Keratinocyte (primary cell): ENCODE measurements at regions not wholly inside any gene's neighbourhood (a gene's known extent, or its start where the extent isn't known, plus 50 kb on each side); places are given as distances from the start of the nearest gene placed in this dataset.

ENCODE experiments used
- DNase-seq: peaks from one replicate; pipeline ENCODE4 v3.0.0-alpha.2; 2011; ENCODE audit warnings: low read depth, missing footprints, low spot score
- FAIRE-seq: peaks from 2 replicates; lab custom pipeline; 2011; peaks lifted over from hg19 to GRCh38; lab: Jason Lieb, UNC
- H2AFZ ChIP-seq: 2 replicates; pipeline ENCODE4 v1.6.0; 2012; ENCODE audit warnings: low read length, control low read depth, inconsistent platforms; ENCODE audit not compliant: control insufficient read depth
- H3K27ac ChIP-seq: 2 replicates; pipeline ENCODE4 v1.5.1; 2011; ENCODE audit warnings: low read length; ENCODE audit not compliant: control insufficient read depth, insufficient read depth
- H3K27me3 ChIP-seq: 3 replicates; pipeline ENCODE4 v1.6.0; 2011; ENCODE audit warnings: low read length; ENCODE audit not compliant: control insufficient read depth, insufficient read depth; ENCODE audit errors: extremely low read depth
- H3K36me3 ChIP-seq, 2 experiments: 2 replicates in 1 of 2; 3 replicates in 1 of 2; pipeline ENCODE4 v1.5.1; 2011; ENCODE audit warnings: low read length in 2 of 2, mild to moderate bottlenecking in 1 of 2; ENCODE audit not compliant: control insufficient read depth in 2 of 2, insufficient read depth in 2 of 2; ENCODE audit errors: extremely low read depth in 1 of 2
- H3K4me1 ChIP-seq: 3 replicates; pipeline ENCODE4 v1.5.1; 2011; ENCODE audit warnings: low read length; ENCODE audit not compliant: control insufficient read depth, insufficient read depth; ENCODE audit errors: extremely low read depth
- H3K4me2 ChIP-seq: 3 replicates; pipeline ENCODE4 v1.6.0; 2011; ENCODE audit warnings: low read depth, low read length; ENCODE audit not compliant: control insufficient read depth, insufficient read depth; ENCODE audit errors: extremely low read depth
- H3K4me3 ChIP-seq, 3 experiments: fragments of 200-600 bp in 1 of 3; sonication (generic) in 1 of 3; 2 replicates in 2 of 3; 3 replicates in 1 of 3; pipeline ENCODE4 v1.5.1; 2011 to 2016; ENCODE audit warnings: low read length in 3 of 3, mild to moderate bottlenecking in 3 of 3, control low read depth in 2 of 3, inconsistent platforms in 1 of 3, low read depth in 1 of 3, mixed read lengths in 1 of 3, mixed run types in 1 of 3, moderate library complexity in 1 of 3; ENCODE audit not compliant: control insufficient read depth in 2 of 3, insufficient read depth in 2 of 3; ENCODE audit errors: extremely low read depth in 1 of 3
- H3K79me2 ChIP-seq: 2 replicates; pipeline ENCODE4 v1.6.0; 2012; ENCODE audit warnings: low read length; ENCODE audit not compliant: control insufficient read depth, insufficient read depth
- H3K9ac ChIP-seq: 3 replicates; pipeline ENCODE4 v1.6.0; 2011; ENCODE audit warnings: low read length; ENCODE audit not compliant: control insufficient read depth, insufficient read depth; ENCODE audit errors: extremely low read depth
- H3K9me1 ChIP-seq: 3 replicates; pipeline ENCODE4 v1.6.0; 2011; ENCODE audit warnings: low read length; ENCODE audit not compliant: control insufficient read depth, insufficient read depth; ENCODE audit errors: extremely low read depth
- H3K9me3 ChIP-seq: 2 replicates; pipeline ENCODE4 v1.5.1; 2012; ENCODE audit warnings: low read depth, low read length; ENCODE audit not compliant: control insufficient read depth
- H4K20me1 ChIP-seq: 3 replicates; pipeline ENCODE4 v1.6.0; 2011; ENCODE audit warnings: low read length; ENCODE audit not compliant: control insufficient read depth, insufficient read depth; ENCODE audit errors: extremely low read depth
- CTCF ChIP-seq, 3 experiments: IDR thresholded peaks in 1 of 3; conservative IDR thresholded peaks in 1 of 3; optimal IDR thresholded peaks in 1 of 3; 2 replicates in 2 of 3; 3 replicates in 1 of 3; pipeline versions ENCODE3 to v1.5.1; 2011; ENCODE audit warnings: low read length in 3 of 3, mild to moderate bottlenecking in 3 of 3, moderate library complexity in 2 of 3, control low read depth in 1 of 3, inconsistent platforms in 1 of 3; ENCODE audit not compliant: insufficient read depth in 2 of 3; ENCODE audit errors: extremely low read depth in 1 of 3
- EZH2 ChIP-seq: IDR thresholded peaks from one replicate; pipeline ENCODE4 v1.6.1; 2012; ENCODE audit warnings: inconsistent platforms, mild to moderate bottlenecking, low read length, moderate library complexity
- dilution Hi-C: fragments of 300-500 bp; cut with MboI; formaldehyde crosslinking; loops from one replicate; pipeline ENCODE4 v1.7.0; 2020; ENCODE audit warnings: low sequenced_read_pairs; ENCODE audit not compliant: extremely low pct_ligation_motif_present

- no peak for FAIRE-seq
- no peak overlapping the region for H2AFZ ChIP-seq
- dilution Hi-C loops = no loop called here
Observed at GRCh38 chr15:45849136-45849535, 214.3 kb downstream of the SQOR start.

GRCh38 chr15:45854455-45855202 lies 219.8 kb downstream of the SQOR start:
- no peak for DNase-seq
- no peak for FAIRE-seq
- dilution Hi-C loops = no loop called here

More at GRCh38 chr15:45849136-45849535, 214.3 kb downstream of the SQOR start:
- H3K9ac ChIP-seq = no peak overlapping the region
- no peaks in the 10 kb centered on the region for H3K27me3 ChIP-seq
- no peaks in the 10 kb centered on the region for H3K36me3 ChIP-seq
- H3K27ac ChIP-seq = no peak overlapping the region
- no peaks in the 10 kb centered on the region for H3K9me1 ChIP-seq
- no peaks in the 10 kb centered on the region for H3K79me2 ChIP-seq
- no peaks in the 10 kb centered on the region for H3K9me3 ChIP-seq
- TF ChIP-seq EZH2 = no peak
- no peak for TF ChIP-seq CTCF (optimal IDR thresholded peaks at IDR 0.05 in 1 of 3, IDR thresholded peaks at IDR 0.05 in 1 of 3, conservative IDR thresholded peaks at IDR 0.05 in 1 of 3; ENCODE audit: extremely low read depth in 1 of 3, insufficient read depth in 2 of 3, low read length in 3 of 3)
- no peaks in the 10 kb centered on the region for H4K20me1 ChIP-seq
- DNase-seq = no peak
- no peak overlapping the region for H3K4me2 ChIP-seq
- H3K4me3 ChIP-seq = no peak overlapping the region
- H3K4me1 ChIP-seq = no peaks in the 10 kb centered on the region

More at GRCh38 chr15:45854455-45855202, 219.8 kb downstream of the SQOR start:
- H3K9ac ChIP-seq = no peak overlapping the region
- H3K4me1 ChIP-seq = peaks cover 35% of the 10 kb centered on the region
- H3K4me2 ChIP-seq = peak overlapping the region; percentile 80
- no peaks in the 10 kb centered on the region for H3K79me2 ChIP-seq
- no peaks in the 10 kb centered on the region for H3K27me3 ChIP-seq
- no peaks in the 10 kb centered on the region for H4K20me1 ChIP-seq
- H2AFZ ChIP-seq = peak overlapping the region; percentile 19
- no peaks in the 10 kb centered on the region for H3K9me1 ChIP-seq
- no peaks in the 10 kb centered on the region for H3K36me3 ChIP-seq
- TF ChIP-seq EZH2 (no peak), CTCF (optimal IDR thresholded peaks at IDR 0.05 in 1 of 3, IDR thresholded peaks at IDR 0.05 in 1 of 3, conservative IDR thresholded peaks at IDR 0.05 in 1 of 3; ENCODE audit: extremely low read depth in 1 of 3, insufficient read depth in 2 of 3, low read length in 3 of 3) (no peak)
- no peak overlapping the region for H3K4me3 ChIP-seq
- no peaks in the 10 kb centered on the region for H3K9me3 ChIP-seq
- H3K27ac ChIP-seq = no peak overlapping the region
